ENCODE measurements at regions not wholly inside any gene's neighbourhood (a gene's known extent, or its start where the extent isn't known, plus 50 kb on each side); places are given as distances from the start of the nearest gene placed in this dataset.

- no peaks in the 10 kb centered on the region for H4K20me1 ChIP-seq (replicated peaks; ENCODE audit: control insufficient read depth, insufficient read depth, low read length)
- no peak for ATAC-seq
- CTCF ChIA-PET (ENCODE audit: low intra/inter-chr PET ratio), result no interaction called here
Measured at GRCh38 chr2:136550181-136550580, 215.2 kb upstream of the THSD7B start.

GRCh38 chr2:136539355-136539754, 226.0 kb upstream of the THSD7B start:
- WGBS (ENCODE audit: insufficient coverage, low coverage, missing lambda C conversion rate), result 4% methylated on average over 5 of the region's 5 CpGs
- Histone ChIP-seq H3K9ac (ENCODE audit: insufficient read depth in 1 of 2, low read depth in 2 of 2, low read length in 2 of 2) (no peak overlapping the region), H3K9me1 (ENCODE audit: control insufficient read depth, insufficient read depth, low read length) (no peaks in the 10 kb centered on the region), H3K36me3 (ENCODE audit: control insufficient read depth, insufficient read depth, low read length) (no peaks in the 10 kb centered on the region), H4K20me1 (replicated peaks; ENCODE audit: control insufficient read depth, insufficient read depth, low read length) (no peaks in the 10 kb centered on the region), H3K79me2 (ENCODE audit: control insufficient read depth, insufficient read depth, low read length) (no peaks in the 10 kb centered on the region), H3K9me3 (replicated peaks; ENCODE audit: control insufficient read depth, insufficient read depth, low read depth, low read length) (no peaks in the 10 kb centered on the region), H3K4me2 (ENCODE audit: insufficient read depth, low read length) (no peak overlapping the region), H3K4me1 (replicated peaks in 1 of 2; ENCODE audit: control insufficient read depth in 2 of 2, insufficient read depth in 2 of 2, low read length in 2 of 2) (no peaks in the 10 kb centered on the region), H3K27ac (ENCODE audit: extremely low read depth, low read depth, low read length) (no peak overlapping the region), H2AFZ (ENCODE audit: low read depth, low read length) (no peak overlapping the region), H3K4me3 (no peak overlapping the region), H3K27me3 (ENCODE audit: control insufficient read depth in 2 of 2, insufficient read depth in 2 of 2, low read length in 2 of 2) (no peaks in the 10 kb centered on the region)
- FAIRE-seq (no peak), DNase-seq (ENCODE audit: extremely low read depth in 1 of 4, low spot score in 3 of 4) (no peak), ATAC-seq (no peak)
- ChIA-PET CTCF (ENCODE audit: low intra/inter-chr PET ratio) (no interaction called here), POLR2A (no interaction called here)
- in situ Hi-C loops (cut with MboI), result no loop called here
- no TSS peak for BruUV-seq (replicated peaks)
- intact Hi-C loops (cut with micrococcal nuclease), result no loop called here
- TF ChIP-seq NRF1 (conservative IDR thresholded peaks at IDR 0.05 in 1 of 2, IDR thresholded peaks at IDR 0.05 in 1 of 2) (no peak), ZNF280B (CRISPR knock-in tag; IDR thresholded peaks at IDR 0.05) (no peak), BRCA1 (IDR thresholded peaks at IDR 0.05) (no peak), BRCA1 (CRISPR knock-in tag; IDR thresholded peaks at IDR 0.05) (no peak), ETS1 (conservative IDR thresholded peaks at IDR 0.05; ENCODE audit: control insufficient read depth, low read depth, low read length) (no peak), SETDB1 (IDR thresholded peaks at IDR 0.05; ENCODE audit: low read length) (no peak), ZNF146 (CRISPR knock-in tag; IDR thresholded peaks at IDR 0.05; ENCODE audit: unreplicated experiment) (no peak), SP2 (IDR thresholded peaks at IDR 0.05; ENCODE audit: extremely low read depth, low read depth, low read length, poor library complexity, severe bottlenecking) (no peak), HMGXB4 (CRISPR knock-in tag; IDR thresholded peaks at IDR 0.05) (no peak), SRSF3 (IDR thresholded peaks at IDR 0.05; ENCODE audit: insufficient read depth, low read length) (no peak), EWSR1 (IDR thresholded peaks at IDR 0.05; ENCODE audit: borderline replicate concordance, low read depth, partially characterized antibody) (no peak), MEIS2 (IDR thresholded peaks at IDR 0.05; ENCODE audit: partially characterized antibody) (no peak)

More at GRCh38 chr2:136550181-136550580, 215.2 kb upstream of the THSD7B start:
- intact Hi-C loops (cut with micrococcal nuclease) (no loop called here), in situ Hi-C loops (cut with MboI) (no loop called here)
- DNase-seq (ENCODE audit: extremely low read depth in 1 of 4, low spot score in 3 of 4), result no peak
- Histone ChIP-seq H3K9ac (ENCODE audit: insufficient read depth in 1 of 2, low read depth in 2 of 2, low read length in 2 of 2) (no peak overlapping the region), H3K27me3 (ENCODE audit: control insufficient read depth in 2 of 2, insufficient read depth in 2 of 2, low read length in 2 of 2) (no peaks in the 10 kb centered on the region), H3K4me1 (replicated peaks in 1 of 2; ENCODE audit: control insufficient read depth in 2 of 2, insufficient read depth in 2 of 2, low read length in 2 of 2) (no peaks in the 10 kb centered on the region), H3K4me2 (ENCODE audit: insufficient read depth, low read length) (no peak overlapping the region), H3K79me2 (ENCODE audit: control insufficient read depth, insufficient read depth, low read length) (no peaks in the 10 kb centered on the region), H3K36me3 (ENCODE audit: control insufficient read depth, insufficient read depth, low read length) (no peaks in the 10 kb centered on the region), H2AFZ (ENCODE audit: low read depth, low read length) (no peak overlapping the region), H3K27ac (ENCODE audit: extremely low read depth, low read depth, low read length) (no peak overlapping the region), H3K9me3 (replicated peaks; ENCODE audit: control insufficient read depth, insufficient read depth, low read depth, low read length) (no peaks in the 10 kb centered on the region), H3K9me1 (ENCODE audit: control insufficient read depth, insufficient read depth, low read length) (no peaks in the 10 kb centered on the region), H3K4me3 (no peak overlapping the region)
- POLR2A ChIA-PET, result no interaction called here
- BruUV-seq (replicated peaks), result no TSS peak
- no peak for FAIRE-seq
- TF ChIP-seq GATA2 (CRISPR knock-in tag; IDR thresholded peaks at IDR 0.05), result no peak
- 0% methylated on average over 1 of the region's 1 CpG for WGBS (ENCODE audit: insufficient coverage, low coverage, missing lambda C conversion rate)
